ENCODE measurements at regions not wholly inside any gene's neighbourhood (a gene's known extent, or its start where the extent isn't known, plus 50 kb on each side); places are given as distances from the start of the nearest gene placed in this dataset.

GRCh38 chr13:84684804-84685203 lies 802.5 kb upstream of the SLITRK1 start:
- no peak for FAIRE-seq

DNA sequence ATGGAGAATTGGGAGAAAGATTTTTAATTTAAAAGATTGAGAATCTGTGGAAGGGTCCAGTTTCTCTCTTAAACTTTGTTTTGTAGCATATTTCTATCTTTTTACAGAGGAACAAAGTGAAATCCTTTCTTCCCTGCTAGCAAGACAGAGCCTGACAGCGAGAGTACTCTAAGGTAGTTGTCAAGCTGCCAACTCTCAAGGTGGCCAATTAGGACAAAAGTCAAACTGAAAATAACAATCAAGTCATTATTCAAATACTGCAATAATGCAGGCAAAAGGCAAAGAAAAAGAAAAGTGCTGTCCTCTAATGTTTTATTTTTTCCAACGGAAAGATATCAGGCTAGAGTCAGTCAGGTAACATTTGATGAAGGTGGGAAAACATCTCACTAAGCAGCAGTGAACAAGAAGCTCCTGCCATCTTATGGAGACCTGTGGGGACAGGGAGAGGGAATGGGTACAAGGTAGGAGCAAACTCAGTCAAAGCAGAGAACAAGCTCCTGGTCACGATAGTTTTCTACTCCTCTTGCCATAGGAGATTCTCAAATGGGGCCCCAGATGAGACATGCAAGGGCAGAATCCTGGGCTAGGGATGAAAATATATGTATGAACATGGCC lies 801.9 kb upstream of the SLITRK1 start:
- FAIRE-seq = no peak

GRCh38 chr13:84683448-84683847 lies 801.2 kb upstream of the SLITRK1 start:
- no peak for FAIRE-seq

DNA sequence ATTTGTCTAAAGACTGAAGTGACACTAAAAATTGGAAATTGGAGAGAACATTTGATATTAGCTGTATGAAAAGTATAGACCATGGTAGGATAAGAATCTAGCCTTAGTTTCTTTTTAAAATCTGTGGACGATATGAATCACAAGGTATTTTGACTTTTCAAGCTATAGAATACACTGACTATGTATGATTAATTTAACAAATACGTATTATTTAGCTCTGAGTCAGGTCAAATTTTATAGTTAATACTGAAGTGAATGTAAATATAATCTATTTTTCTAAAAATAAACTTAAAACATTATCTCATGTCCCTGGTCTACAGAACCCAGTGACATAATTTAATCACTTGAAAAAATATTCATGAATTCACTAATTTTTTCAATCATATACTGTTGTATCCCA lies 795.6 kb upstream of the SLITRK1 start:
- no peak for FAIRE-seq

DNA sequence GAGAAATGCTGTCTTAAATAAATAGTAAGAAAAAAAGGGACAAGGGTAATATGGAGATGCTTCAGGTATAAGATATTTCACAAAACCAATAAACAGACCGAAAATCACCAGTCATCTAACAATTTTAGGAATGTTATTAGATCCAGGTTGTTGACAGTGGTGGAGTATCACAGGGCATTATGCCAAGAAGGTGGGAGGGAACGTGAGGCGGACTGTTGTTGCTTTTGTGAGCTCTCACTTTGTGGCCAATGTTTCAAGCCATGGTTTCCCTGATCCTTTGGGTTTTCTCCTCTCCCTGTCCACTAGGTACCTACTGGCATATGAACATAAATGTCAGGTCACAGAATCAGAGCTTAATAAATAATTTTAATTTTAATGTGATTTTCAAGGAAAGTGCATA lies 790.3 kb upstream of the SLITRK1 start:
- no peak for FAIRE-seq

- FAIRE-seq = no peak
Observed at GRCh38 chr13:84670245-84670644, 788.0 kb upstream of the SLITRK1 start.

GRCh38 chr13:84668637-84669036 lies 786.4 kb upstream of the SLITRK1 start:
- FAIRE-seq = no peak

GRCh38 chr13:84662491-84662890 lies 780.2 kb upstream of the SLITRK1 start:
- FAIRE-seq = no peak

DNA sequence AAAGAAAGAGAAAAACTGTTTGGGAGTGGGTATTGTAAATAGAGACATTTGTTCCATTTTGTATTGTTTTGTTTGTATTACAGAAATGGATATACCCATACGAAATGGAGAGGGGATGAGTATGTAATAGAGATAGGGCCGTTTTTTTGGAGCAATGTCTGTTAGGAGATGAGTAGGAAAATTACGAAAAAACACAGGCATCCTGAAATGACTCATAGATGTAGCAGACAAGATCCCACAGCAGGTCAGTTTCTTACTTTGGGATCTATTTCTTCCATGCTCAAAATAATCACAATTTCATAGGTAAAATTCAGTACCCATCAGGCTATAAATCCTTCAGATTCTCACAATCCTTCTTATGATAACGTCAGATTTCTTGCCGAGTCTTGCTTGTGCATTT lies 779.4 kb upstream of the SLITRK1 start:
- no peak for FAIRE-seq

DNA sequence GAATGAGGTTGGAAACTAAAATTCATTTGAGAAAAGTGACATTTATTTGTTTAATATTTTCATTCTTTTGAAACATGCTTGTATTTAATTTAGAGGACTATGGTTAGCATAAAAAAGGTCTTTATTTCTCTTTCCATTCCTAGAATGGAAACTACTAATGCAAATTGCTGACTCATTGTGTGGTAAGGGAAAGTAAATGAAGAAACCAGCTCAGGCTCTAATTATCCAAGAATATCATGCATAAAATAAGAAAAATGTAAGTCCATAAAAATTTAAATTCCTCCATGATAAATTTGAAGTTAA lies 777.0 kb upstream of the SLITRK1 start:
- no peak for FAIRE-seq

GRCh38 chr13:84658491-84659358 lies 776.5 kb upstream of the SLITRK1 start:
- FAIRE-seq = no peak

DNA sequence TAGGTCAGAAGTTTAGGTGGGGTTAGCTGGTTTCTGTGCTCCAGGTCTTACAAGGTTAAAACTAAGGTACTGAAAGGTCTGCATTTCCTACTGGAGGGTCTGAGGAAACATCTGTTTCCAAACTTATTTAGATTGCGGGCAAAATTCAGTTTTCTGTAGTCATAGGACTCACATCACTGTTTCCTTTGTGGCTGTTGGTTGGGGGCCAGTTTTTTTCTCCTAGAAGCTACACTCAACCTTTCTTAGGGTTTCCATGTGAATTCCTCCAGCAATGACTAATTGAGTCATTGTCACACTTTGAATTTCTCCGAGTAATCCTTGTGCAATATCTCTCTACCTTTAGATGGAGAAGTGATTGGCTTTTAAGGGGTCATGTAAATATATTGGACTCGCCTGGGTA lies 773.4 kb upstream of the SLITRK1 start:
- FAIRE-seq = no peak

DNA sequence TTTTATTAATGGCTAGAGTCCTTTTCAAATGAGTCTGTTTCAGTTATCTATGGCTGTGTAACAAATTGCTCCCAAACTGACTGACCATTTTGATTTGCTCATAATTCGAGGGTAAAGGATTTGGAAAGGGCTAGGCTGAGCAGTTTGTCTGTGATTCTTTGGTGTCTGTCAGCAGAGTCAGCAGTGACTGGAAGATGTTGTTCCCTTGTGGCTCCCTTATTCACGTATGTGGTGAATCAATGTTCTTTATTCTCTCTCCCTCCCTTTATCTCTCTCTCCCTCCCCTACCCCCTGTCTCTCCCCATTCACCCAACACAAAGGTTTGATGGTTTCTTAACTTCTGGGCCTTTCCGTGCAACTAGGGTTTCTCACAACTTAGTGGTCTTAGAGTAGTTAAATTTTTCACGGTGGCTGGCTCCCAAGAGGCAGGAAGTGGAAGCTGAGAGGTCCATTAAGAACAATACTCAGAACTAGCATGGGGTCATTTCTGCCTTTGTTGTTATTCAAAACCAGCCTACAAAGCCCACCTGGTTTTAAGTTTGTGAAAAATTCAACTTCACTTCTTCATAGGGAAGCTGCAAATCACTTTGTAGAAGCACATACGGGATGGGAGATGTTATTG lies 772.5 kb upstream of the SLITRK1 start:
- no peak for FAIRE-seq

DNA sequence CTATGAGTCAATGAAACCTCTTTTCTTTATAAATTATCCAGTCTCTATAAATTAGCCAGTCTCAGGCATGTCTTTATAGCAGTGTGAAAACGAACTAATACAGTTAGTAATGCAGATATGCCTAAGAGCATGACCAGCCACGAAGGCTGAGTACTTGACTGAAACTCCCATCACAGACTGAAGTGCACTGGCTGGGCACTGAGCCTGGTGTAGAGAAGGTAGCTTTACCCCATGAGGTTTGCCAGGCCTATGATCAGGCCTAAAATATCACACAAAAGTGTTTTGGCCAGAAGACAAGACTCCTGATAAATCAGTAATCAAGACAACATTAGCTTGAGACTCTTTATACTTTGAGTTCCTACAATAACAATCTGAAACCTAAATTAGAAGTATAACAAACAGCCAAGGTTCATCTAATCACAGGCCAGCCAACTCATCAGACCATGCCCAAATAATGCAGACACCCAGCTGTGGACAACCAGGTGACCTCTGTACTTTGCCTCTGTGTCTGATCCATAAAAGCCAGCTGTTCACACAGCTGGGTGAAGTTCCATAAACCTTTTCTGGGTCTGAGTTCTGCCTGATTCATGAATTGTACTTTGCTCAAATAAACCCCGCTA lies 771.8 kb upstream of the SLITRK1 start:
- no peak for FAIRE-seq

DNA sequence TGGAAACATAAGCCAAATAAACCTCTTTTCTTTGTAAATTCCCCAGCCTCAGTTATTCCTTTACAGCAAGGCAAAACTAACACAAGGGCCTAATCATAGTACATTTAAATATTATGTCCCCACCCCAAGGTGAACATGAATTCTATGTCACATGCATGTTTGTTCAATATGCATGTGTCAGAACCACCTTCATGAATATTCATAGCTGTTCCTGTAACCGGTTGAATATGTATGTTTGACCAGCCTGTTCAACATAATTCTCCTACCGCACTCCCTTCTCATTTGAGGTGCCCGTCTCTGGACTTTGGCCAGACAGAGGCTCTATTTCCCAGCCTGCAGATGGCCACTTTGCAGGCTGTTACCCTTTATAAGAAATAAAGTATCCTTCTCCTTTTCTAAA lies 769.4 kb upstream of the SLITRK1 start:
- FAIRE-seq = no peak

- FAIRE-seq = no peak
Observed at GRCh38 chr13:84651288-84651687, 769.0 kb upstream of the SLITRK1 start.

- no peak for FAIRE-seq
Observed at GRCh38 chr13:84649853-84650252, 767.6 kb upstream of the SLITRK1 start.

GRCh38 chr13:84648069-84648640 lies 765.9 kb upstream of the SLITRK1 start:
- FAIRE-seq = peak; percentile 31

- no peak for FAIRE-seq
Observed at GRCh38 chr13:84646957-84647356, 764.7 kb upstream of the SLITRK1 start.

- no peak for FAIRE-seq
Observed at GRCh38 chr13:84645196-84646012, 763.1 kb upstream of the SLITRK1 start.

DNA sequence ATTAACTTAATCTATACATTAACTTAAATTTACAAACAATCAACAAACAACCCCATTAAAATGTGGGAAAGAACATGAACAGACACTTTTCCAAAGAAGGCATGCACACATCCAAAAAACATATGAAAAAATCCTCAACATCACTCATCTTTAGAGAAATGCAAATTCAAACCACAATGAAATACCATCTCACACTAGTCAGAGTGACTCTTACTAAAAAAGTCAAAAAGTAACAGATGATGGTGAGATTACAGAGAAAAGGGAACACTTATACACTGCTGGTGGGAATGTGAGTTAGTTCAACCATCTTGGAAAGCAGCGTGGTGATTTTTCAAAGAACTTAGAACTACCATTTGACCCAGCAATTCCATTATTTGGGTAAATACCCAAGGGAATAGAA lies 759.2 kb upstream of the SLITRK1 start:
- no peak for FAIRE-seq

GRCh38 chr13:84640691-84641090 lies 758.4 kb upstream of the SLITRK1 start:
- FAIRE-seq = no peak

DNA sequence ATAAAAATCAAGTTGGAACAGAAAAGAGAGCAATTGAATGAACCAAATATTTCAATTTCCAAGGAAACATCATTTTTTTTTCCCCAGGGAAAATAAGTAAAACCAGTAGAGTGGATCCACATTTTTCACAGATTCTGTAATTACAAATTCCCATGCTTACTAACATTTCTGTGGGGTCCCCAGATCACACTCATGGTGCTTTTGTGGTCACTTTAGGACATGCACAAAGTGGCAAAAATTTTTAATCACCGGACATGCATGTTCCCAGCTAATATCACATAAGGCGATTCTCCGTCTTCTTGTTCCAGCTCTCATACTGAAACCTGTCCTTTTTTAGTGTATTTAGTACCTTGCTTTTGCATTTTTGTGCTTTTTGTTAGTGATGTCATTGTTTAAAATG lies 748.2 kb upstream of the SLITRK1 start:
- FAIRE-seq = no peak

Data from TTC549 (cell line).